A549 (cell line): ENCODE measurements at regions not wholly inside any gene's neighbourhood (a gene's known extent, or its start where the extent isn't known, plus 50 kb on each side); places are given as distances from the start of the nearest gene placed in this dataset.

ENCODE experiments used
- ATAC-seq, 2 experiments: fragments of 200-7000 bp in 1 of 2; fragments of >200 bp in 1 of 2; cut with Nextera tagmentation in 1 of 2; cut with Tn5 transposase in 1 of 2; 3 replicates each; pipeline versions ENCODE4 v1.8.0 to v1.9.1; 2018 to 2020; ENCODE audit warnings: mild to moderate bottlenecking in 1 of 2, moderate library complexity in 1 of 2
- CTCF ChIA-PET: fragments of 300-600 bp; sonication (Branson Sonifier 250); formaldehyde crosslinking; extraction: SDS; loops from one replicate; lab custom pipeline; 2021; ENCODE audit warnings: antibody characterized with exemption, inconsistent platforms; lab: Yijun Ruan, JAX
- POLR2A ChIA-PET: fragments of 350-600 bp; formaldehyde crosslinking; extraction: SDS; loops from one replicate; lab custom pipeline; 2021; ENCODE audit warnings: antibody characterized with exemption, inconsistent platforms; lab: Yijun Ruan, JAX
- DNase-seq, 2 experiments: peaks; one replicate each; pipeline versions ENCODE4 v3.0.0 to v3.0.0-alpha.2; 2011 to 2016; ENCODE audit warnings: low read depth in 1 of 2, low spot score in 1 of 2
- FAIRE-seq: peaks from 2 replicates; lab custom pipeline; 2011; peaks lifted over from hg19 to GRCh38; lab: Jason Lieb, UNC
- H3K27ac ChIP-seq, 2 experiments: fragments of >200 bp; sonication (Bioruptor Twin); formaldehyde crosslinking; 3 replicates each; pipeline ENCODE4 v1.5.1; 2016 to 2017
- H3K4me1 ChIP-seq: fragments of >200 bp; sonication (Bioruptor Twin); formaldehyde crosslinking; 3 replicates; pipeline ENCODE4 v1.6.1; 2016
- H3K4me2 ChIP-seq: fragments of >200 bp; sonication (Bioruptor Twin); formaldehyde crosslinking; 3 replicates; pipeline ENCODE4 v1.6.1; 2016
- H3K4me3 ChIP-seq: fragments of >200 bp; sonication (Bioruptor Twin); formaldehyde crosslinking; 3 replicates; pipeline ENCODE4 v1.5.1; 2016
- H3K9me3 ChIP-seq: fragments of >200 bp; sonication (Bioruptor Twin); formaldehyde crosslinking; 3 replicates; pipeline ENCODE4 v1.6.1; 2016
- BHLHE40 ChIP-seq: IDR thresholded peaks from 2 replicates; pipeline ENCODE4 v1.6.1; 2012; ENCODE audit warnings: low read depth, low read length, inconsistent platforms
- CBX2 ChIP-seq: fragments of 200-600 bp; sonication (generic); IDR thresholded peaks from 2 replicates; pipeline ENCODE4 v1.6.1; 2016; ENCODE audit warnings: low read depth, mild to moderate bottlenecking, borderline replicate concordance
- CEBPB ChIP-seq, 2 experiments: fragments of >200 bp in 1 of 2; sonication (Bioruptor Twin) in 1 of 2; formaldehyde crosslinking in 1 of 2; IDR thresholded peaks; 2 replicates each; pipeline ENCODE4 v1.6.1; 2012 to 2016
- EHF ChIP-seq: fragments of 250-450 bp; sonication (Bioruptor Pico); IDR thresholded peaks from 2 replicates; pipeline ENCODE4 v1.5.0; 2020; ENCODE audit warnings: mild to moderate bottlenecking
- FOXS1 ChIP-seq: fragments of 250-450 bp; sonication (Bioruptor Pico); IDR thresholded peaks from 2 replicates; pipeline ENCODE4 v1.5.0; 2020; ENCODE audit warnings: mild to moderate bottlenecking, moderate library complexity
- HDAC2 ChIP-seq: fragments of 200-600 bp; sonication (generic); IDR thresholded peaks from 2 replicates; pipeline ENCODE4 v1.6.1; 2016
- HOXA7 ChIP-seq: fragments of 250-450 bp; sonication (Bioruptor Pico); IDR thresholded peaks from 2 replicates; pipeline ENCODE4 v1.5.0; 2020; ENCODE audit warnings: mild to moderate bottlenecking, moderate library complexity
- HOXB5 ChIP-seq: fragments of 250-450 bp; sonication (Bioruptor Pico); IDR thresholded peaks from 2 replicates; pipeline ENCODE4 v1.5.0; 2020; ENCODE audit warnings: mild to moderate bottlenecking, moderate library complexity
- JUNB ChIP-seq: fragments of >200 bp; sonication (Bioruptor Twin); formaldehyde crosslinking; IDR thresholded peaks from 2 replicates; pipeline ENCODE4 v1.6.1; 2016
- MAFK ChIP-seq: fragments of 450-650 bp; IDR thresholded peaks from 2 replicates; pipeline ENCODE4 v1.6.1; 2014; ENCODE audit not compliant: partially characterized antibody
- NPAS2 ChIP-seq: fragments of 250-450 bp; sonication (Bioruptor Pico); IDR thresholded peaks from 2 replicates; pipeline ENCODE4 v1.8.0; 2022; ENCODE audit warnings: mild to moderate bottlenecking, moderate library complexity, borderline replicate concordance
- NR3C1 ChIP-seq: fragments of >200 bp; sonication (Bioruptor Twin); formaldehyde crosslinking; IDR thresholded peaks from 3 replicates; pipeline ENCODE4 v1.6.1; 2017
- RAD21 ChIP-seq, 2 experiments: fragments of >200 bp in 1 of 2; sonication (Bioruptor Twin) in 1 of 2; formaldehyde crosslinking in 1 of 2; IDR thresholded peaks in 1 of 2; conservative IDR thresholded peaks in 1 of 2; 2 replicates in 1 of 2; 3 replicates in 1 of 2; pipeline ENCODE4 v1.6.1; 2012 to 2018; ENCODE audit warnings: inconsistent platforms in 1 of 2
- RARB ChIP-seq: fragments of 250-450 bp; sonication (Bioruptor Pico); IDR thresholded peaks from 2 replicates; pipeline ENCODE4 v1.8.0; 2021; ENCODE audit warnings: mild to moderate bottlenecking, moderate library complexity
- SMC3 ChIP-seq: fragments of >200 bp; sonication (Bioruptor Twin); formaldehyde crosslinking; IDR thresholded peaks from 3 replicates; pipeline ENCODE4 v1.6.1; 2018; ENCODE audit warnings: inconsistent platforms
- TFCP2L1 ChIP-seq: fragments of 250-450 bp; sonication (Bioruptor Pico); IDR thresholded peaks from 2 replicates; pipeline ENCODE4 v1.5.0; 2021; ENCODE audit warnings: mild to moderate bottlenecking
- ZC3H11A ChIP-seq: fragments of 450-650 bp; IDR thresholded peaks from 2 replicates; pipeline ENCODE4 v1.6.1; 2014; ENCODE audit warnings: antibody characterized with exemption, mild to moderate bottlenecking
- ZFP36 ChIP-seq: fragments of 450-650 bp; IDR thresholded peaks from 2 replicates; pipeline ENCODE4 v1.6.1; 2014; ENCODE audit warnings: borderline replicate concordance; ENCODE audit not compliant: partially characterized antibody
- WGBS: methylation state at CpG from one replicate; pipeline ENCODE4 v1.1.6; 2017; ENCODE audit errors: missing lambda C conversion rate; 5-methylcytosine and 5-hydroxymethylcytosine counted together
- TF ChIP-seq, protein P1 (sequence below): fragments of 450-650 bp; IDR thresholded peaks from 2 replicates; pipeline ENCODE4 v1.6.1; 2014; ENCODE audit warnings: antibody characterized with exemption
- TF ChIP-seq, protein P2 (sequence below): fragments of 250-450 bp; sonication (Bioruptor Pico); IDR thresholded peaks from 2 replicates; pipeline ENCODE4 v1.5.0; 2021; ENCODE audit warnings: mild to moderate bottlenecking, moderate library complexity, borderline replicate concordance
- TF ChIP-seq, protein P3 (sequence below): IDR thresholded peaks from 2 replicates; pipeline ENCODE4 v1.6.1; 2012
- TF ChIP-seq, protein P4 (sequence below): IDR thresholded peaks from 2 replicates; pipeline ENCODE4 v1.6.1; 2012
- TF ChIP-seq, protein P5 (sequence below): fragments of >200 bp; sonication (Bioruptor Twin); formaldehyde crosslinking; IDR thresholded peaks from 3 replicates; pipeline ENCODE4 v1.5.1; 2016
- TF ChIP-seq, protein P6 (sequence below): IDR thresholded peaks from 2 replicates; pipeline ENCODE4 v1.6.1; 2012; ENCODE audit warnings: low read depth, borderline replicate concordance

DNA sequence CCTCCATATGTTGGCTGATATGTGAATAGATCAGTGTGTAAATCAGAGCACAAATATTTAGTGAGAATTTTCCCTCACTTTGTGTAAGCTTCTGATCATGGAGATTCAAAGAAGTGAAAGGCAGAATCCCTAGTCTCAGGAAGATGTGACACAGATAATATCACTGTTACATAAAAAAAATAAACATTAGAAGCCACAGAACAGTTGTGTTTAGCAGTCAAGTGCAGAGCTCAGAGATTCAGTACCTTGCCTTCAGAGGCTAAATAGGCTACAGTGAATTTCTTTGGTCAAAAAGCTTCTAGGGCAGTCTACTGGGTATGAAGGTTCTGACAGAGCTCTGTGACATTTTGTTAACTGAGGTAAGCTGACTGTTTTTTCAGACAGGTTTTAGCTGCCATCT lies 591.5 kb downstream of the METTL15 start:
- peaks cover 23% of the 10 kb centered on the region for H3K4me1 ChIP-seq
- peak overlapping the region; percentile 87 to 90 for H3K27ac ChIP-seq
- H3K4me2 ChIP-seq: no peak overlapping the region
- H3K4me3 ChIP-seq: no peak overlapping the region
- FAIRE-seq: peak; percentile 68
- ChIA-PET POLR2A (no interaction called here), CTCF (interaction anchor here (0.9 to 1.6 kb wide), 3 partner anchors 11 to 1001 kb away, joined by 3 to 4 read pairs (median 3); no protein-coding TSS in a partner anchor)
- DNase-seq: no peak
- H3K9me3 ChIP-seq: peaks cover 21% of the 10 kb centered on the region; the same call in 2 of the 3 replicates
- no peak for TF ChIP-seq MAFK
- no peak for TF ChIP-seq CEBPB (IDR thresholded peaks at IDR 0.05)
- no peak for TF ChIP-seq ZFP36
- TF ChIP-seq, protein P1, sequence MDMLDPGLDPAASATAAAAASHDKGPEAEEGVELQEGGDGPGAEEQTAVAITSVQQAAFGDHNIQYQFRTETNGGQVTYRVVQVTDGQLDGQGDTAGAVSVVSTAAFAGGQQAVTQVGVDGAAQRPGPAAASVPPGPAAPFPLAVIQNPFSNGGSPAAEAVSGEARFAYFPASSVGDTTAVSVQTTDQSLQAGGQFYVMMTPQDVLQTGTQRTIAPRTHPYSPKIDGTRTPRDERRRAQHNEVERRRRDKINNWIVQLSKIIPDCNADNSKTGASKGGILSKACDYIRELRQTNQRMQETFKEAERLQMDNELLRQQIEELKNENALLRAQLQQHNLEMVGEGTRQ: no peak
- TF ChIP-seq, protein P2, sequence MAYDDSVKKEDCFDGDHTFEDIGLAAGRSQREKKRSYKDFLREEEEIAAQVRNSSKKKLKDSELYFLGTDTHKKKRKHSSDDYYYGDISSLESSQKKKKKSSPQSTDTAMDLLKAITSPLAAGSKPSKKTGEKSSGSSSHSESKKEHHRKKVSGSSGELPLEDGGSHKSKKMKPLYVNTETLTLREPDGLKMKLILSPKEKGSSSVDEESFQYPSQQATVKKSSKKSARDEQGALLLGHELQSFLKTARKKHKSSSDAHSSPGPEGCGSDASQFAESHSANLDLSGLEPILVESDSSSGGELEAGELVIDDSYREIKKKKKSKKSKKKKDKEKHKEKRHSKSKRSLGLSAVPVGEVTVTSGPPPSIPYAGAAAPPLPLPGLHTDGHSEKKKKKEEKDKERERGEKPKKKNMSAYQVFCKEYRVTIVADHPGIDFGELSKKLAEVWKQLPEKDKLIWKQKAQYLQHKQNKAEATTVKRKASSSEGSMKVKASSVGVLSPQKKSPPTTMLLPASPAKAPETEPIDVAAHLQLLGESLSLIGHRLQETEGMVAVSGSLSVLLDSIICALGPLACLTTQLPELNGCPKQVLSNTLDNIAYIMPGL (CRISPR knock-in tag): no peak
- no peak for TF ChIP-seq TFCP2L1 (CRISPR knock-in tag)
- TF ChIP-seq, protein P3, sequence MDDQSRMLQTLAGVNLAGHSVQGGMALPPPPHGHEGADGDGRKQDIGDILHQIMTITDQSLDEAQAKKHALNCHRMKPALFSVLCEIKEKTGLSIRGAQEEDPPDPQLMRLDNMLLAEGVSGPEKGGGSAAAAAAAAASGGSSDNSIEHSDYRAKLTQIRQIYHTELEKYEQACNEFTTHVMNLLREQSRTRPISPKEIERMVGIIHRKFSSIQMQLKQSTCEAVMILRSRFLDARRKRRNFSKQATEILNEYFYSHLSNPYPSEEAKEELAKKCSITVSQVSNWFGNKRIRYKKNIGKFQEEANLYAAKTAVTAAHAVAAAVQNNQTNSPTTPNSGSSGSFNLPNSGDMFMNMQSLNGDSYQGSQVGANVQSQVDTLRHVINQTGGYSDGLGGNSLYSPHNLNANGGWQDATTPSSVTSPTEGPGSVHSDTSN: no peak
- TF ChIP-seq, protein P4, sequence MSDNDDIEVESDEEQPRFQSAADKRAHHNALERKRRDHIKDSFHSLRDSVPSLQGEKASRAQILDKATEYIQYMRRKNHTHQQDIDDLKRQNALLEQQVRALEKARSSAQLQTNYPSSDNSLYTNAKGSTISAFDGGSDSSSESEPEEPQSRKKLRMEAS: no peak
- TF ChIP-seq HOXA7: no peak
- TF ChIP-seq NR3C1: no peak
- TF ChIP-seq, protein P5, sequence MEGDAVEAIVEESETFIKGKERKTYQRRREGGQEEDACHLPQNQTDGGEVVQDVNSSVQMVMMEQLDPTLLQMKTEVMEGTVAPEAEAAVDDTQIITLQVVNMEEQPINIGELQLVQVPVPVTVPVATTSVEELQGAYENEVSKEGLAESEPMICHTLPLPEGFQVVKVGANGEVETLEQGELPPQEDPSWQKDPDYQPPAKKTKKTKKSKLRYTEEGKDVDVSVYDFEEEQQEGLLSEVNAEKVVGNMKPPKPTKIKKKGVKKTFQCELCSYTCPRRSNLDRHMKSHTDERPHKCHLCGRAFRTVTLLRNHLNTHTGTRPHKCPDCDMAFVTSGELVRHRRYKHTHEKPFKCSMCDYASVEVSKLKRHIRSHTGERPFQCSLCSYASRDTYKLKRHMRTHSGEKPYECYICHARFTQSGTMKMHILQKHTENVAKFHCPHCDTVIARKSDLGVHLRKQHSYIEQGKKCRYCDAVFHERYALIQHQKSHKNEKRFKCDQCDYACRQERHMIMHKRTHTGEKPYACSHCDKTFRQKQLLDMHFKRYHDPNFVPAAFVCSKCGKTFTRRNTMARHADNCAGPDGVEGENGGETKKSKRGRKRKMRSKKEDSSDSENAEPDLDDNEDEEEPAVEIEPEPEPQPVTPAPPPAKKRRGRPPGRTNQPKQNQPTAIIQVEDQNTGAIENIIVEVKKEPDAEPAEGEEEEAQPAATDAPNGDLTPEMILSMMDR: no peak
- no peak for TF ChIP-seq NPAS2 (CRISPR knock-in tag)
- no peak for TF ChIP-seq ZC3H11A
- no peak for TF ChIP-seq EHF (CRISPR knock-in tag)
- no peak for TF ChIP-seq RARB
- no peak for TF ChIP-seq CBX2
- no peak for TF ChIP-seq JUNB
- TF ChIP-seq, protein P6, sequence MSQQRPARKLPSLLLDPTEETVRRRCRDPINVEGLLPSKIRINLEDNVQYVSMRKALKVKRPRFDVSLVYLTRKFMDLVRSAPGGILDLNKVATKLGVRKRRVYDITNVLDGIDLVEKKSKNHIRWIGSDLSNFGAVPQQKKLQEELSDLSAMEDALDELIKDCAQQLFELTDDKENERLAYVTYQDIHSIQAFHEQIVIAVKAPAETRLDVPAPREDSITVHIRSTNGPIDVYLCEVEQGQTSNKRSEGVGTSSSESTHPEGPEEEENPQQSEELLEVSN: no peak
- no peak for TF ChIP-seq HOXB5
- no peak for ATAC-seq

DNA sequence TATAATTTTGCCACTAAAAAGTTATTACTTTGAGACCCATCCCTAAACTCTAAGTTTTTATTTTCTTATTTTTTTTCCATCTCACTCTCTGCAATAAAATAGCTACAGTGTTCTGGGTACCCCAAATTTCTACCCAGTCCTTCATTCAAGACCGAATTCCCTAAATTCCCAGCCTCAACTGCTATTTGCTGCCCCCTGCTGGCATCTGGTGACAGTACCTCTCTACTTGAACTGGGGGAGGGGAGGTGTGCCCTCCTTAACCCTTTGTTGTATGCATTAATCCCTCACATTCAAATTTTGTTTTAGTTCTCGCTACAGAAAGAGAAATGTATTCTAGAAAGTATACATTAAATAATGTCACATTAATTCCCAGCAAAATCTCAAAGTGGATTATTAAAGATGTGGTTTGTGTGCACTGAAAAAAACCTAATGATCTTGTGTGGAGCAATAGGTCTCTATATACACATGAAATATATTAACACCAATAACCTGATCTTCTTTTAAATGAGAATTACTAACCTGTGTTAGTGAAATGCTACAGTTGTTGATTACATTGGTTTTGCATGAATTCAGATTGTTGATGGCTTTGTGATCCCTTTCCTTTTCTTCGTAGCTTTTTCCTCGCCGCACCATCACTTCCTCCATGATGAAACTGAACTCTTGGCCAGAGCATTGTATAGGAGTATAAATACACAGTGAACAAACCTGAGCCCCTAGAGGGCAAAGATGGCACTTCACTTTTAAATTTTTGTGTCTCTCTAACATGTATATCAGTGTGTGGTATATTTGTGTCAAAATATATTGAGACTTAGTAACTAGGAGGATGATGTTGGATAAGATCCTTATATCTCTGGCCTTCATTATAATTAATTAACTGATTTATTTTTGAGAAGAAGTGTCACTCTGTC lies 590.0 kb downstream of the METTL15 start:
- CTCF ChIA-PET: interaction anchor here (1.5 to 1.6 kb wide), 2 partner anchors 29 to 131 kb away, joined by 3 read pairs; no protein-coding TSS in a partner anchor
- POLR2A ChIA-PET: no interaction called here
- ATAC-seq (no peak), FAIRE-seq (peak; percentile 23), DNase-seq (peak; percentile 10 to 71)
- WGBS: 80% methylated on average over 5 of the region's 5 CpGs
- peaks cover 21% of the 10 kb centered on the region for H3K4me1 ChIP-seq
- TF ChIP-seq HDAC2 (peak; percentile 25; the same call in 1 of the 2 replicates), RAD21 (conservative IDR thresholded peaks at IDR 0.05 in 1 of 2, IDR thresholded peaks at IDR 0.05 in 1 of 2) (peak; percentile 78 to 79), FOXS1 (CRISPR knock-in tag) (0 out of 2 replicates have a peak, but pooled peaks have one; percentile 53), SMC3 (peak; percentile 79), BHLHE40 (no peak)
- TF ChIP-seq, protein P2 (CRISPR knock-in tag): no peak
- TF ChIP-seq, protein P5: peak; percentile 58
- peak overlapping the region; percentile 87 to 90; a peak in 4 of 6 replicates for H3K27ac ChIP-seq
- H3K4me2 ChIP-seq: no peak overlapping the region
- no peak overlapping the region for H3K4me3 ChIP-seq
- peaks cover 11% of the 10 kb centered on the region; the same call in 1 of the 3 replicates for H3K9me3 ChIP-seq
